GM21576 (cell line): ENCODE measurements at regions not wholly inside any gene's neighbourhood (a gene's known extent, or its start where the extent isn't known, plus 50 kb on each side); places are given as distances from the start of the nearest gene placed in this dataset.

Experiments used
- ATAC-seq: cut with Tn5 transposase; IDR thresholded peaks from one replicate; pipeline ENCODE4 v1.9.1; 2021; ENCODE audit warnings: mild to moderate bottlenecking, moderate library complexity; ENCODE audit not compliant: unreplicated experiment

- ATAC-seq, result no peak
Measured at GRCh38 chr10:129323879-129324278, 143.2 kb upstream of the MGMT start.

- ATAC-seq, result no peak
Measured at GRCh38 chr10:129325893-129326292, 141.1 kb upstream of the MGMT start.

- no peak for ATAC-seq
Measured at GRCh38 chr10:129328546-129328945, 138.5 kb upstream of the MGMT start.

GRCh38 chr10:129329385-129330055 lies 137.5 kb upstream of the MGMT start:
- no peak for ATAC-seq

GRCh38 chr10:129330211-129330610 lies 136.8 kb upstream of the MGMT start:
- no peak for ATAC-seq

GRCh38 chr10:129331207-129331838 lies 135.7 kb upstream of the MGMT start:
- ATAC-seq, result no peak

- ATAC-seq, result no peak
Measured at GRCh38 chr10:129331839-129332220, 135.2 kb upstream of the MGMT start.

- no peak for ATAC-seq
Measured at GRCh38 chr10:129332476-129332875, 134.6 kb upstream of the MGMT start.

GRCh38 chr10:129333706-129334105 lies 133.3 kb upstream of the MGMT start:
- ATAC-seq, result no peak

GRCh38 chr10:129334266-129334665 lies 132.8 kb upstream of the MGMT start:
- no peak for ATAC-seq

GRCh38 chr10:129335396-129335795 lies 131.6 kb upstream of the MGMT start:
- no peak for ATAC-seq

- no peak for ATAC-seq
Measured at GRCh38 chr10:129335942-129336341, 131.1 kb upstream of the MGMT start.

- no peak for ATAC-seq
Measured at GRCh38 chr10:129339191-129339590, 127.8 kb upstream of the MGMT start.

GRCh38 chr10:129339841-129340240 lies 127.2 kb upstream of the MGMT start:
- ATAC-seq, result no peak

- ATAC-seq, result no peak
Measured at GRCh38 chr10:129341087-129341486, 126.0 kb upstream of the MGMT start.

- no peak for ATAC-seq
Measured at GRCh38 chr10:129342385-129342784, 124.7 kb upstream of the MGMT start.

GRCh38 chr10:129343141-129343540 lies 123.9 kb upstream of the MGMT start:
- ATAC-seq, result no peak

GRCh38 chr10:129344103-129344502 lies 122.9 kb upstream of the MGMT start:
- no peak for ATAC-seq

- ATAC-seq, result no peak
Measured at GRCh38 chr10:129344731-129345355, 122.2 kb upstream of the MGMT start.

GRCh38 chr10:129345763-129346162 lies 121.3 kb upstream of the MGMT start:
- no peak for ATAC-seq

GRCh38 chr10:129350690-129351089 lies 116.4 kb upstream of the MGMT start:
- ATAC-seq, result no peak

GRCh38 chr10:129353101-129353500 lies 113.9 kb upstream of the MGMT start:
- ATAC-seq, result no peak
